ENCODE measurements at regions not wholly inside any gene's neighbourhood (a gene's known extent, or its start where the extent isn't known, plus 50 kb on each side); places are given as distances from the start of the nearest gene placed in this dataset.

GRCh38 chr6:14626556-14626955 is 509.0 kb downstream of the CD83 start:
- Histone ChIP-seq H3K27me3 (ENCODE audit: insufficient read depth, low read length) (no peaks in the 10 kb centered on the region), H3K9me2 (ENCODE audit: insufficient read depth) (no peaks in the 10 kb centered on the region), H3K79me2 (ENCODE audit: insufficient read depth, low read length) (no peaks in the 10 kb centered on the region), H3K9me3 (ENCODE audit: control insufficient read depth in 1 of 2, insufficient read depth in 1 of 2, low read depth in 1 of 2, low read length in 2 of 2) (no peaks in the 10 kb centered on the region), H2AFZ (ENCODE audit: low read depth, low read length, poor library complexity, severe bottlenecking) (no peak overlapping the region), H3K4me2 (ENCODE audit: low read length) (no peak overlapping the region), H3K9ac (ENCODE audit: low read length) (no peak overlapping the region), H4K20me1 (ENCODE audit: insufficient read depth) (no peaks in the 10 kb centered on the region), H3K36me3 (ENCODE audit: control insufficient read depth in 1 of 2, insufficient read depth in 2 of 2, low read length in 2 of 2) (no peaks in the 10 kb centered on the region), H3K4me1 (ENCODE audit: control insufficient read depth in 1 of 2, insufficient read depth in 2 of 2, low read length in 2 of 2) (peaks cover 5 to 13% of the 10 kb centered on the region in 2 experiments; a peak in 3 of 4 replicates), H3K4me3 (replicated peaks in 1 of 2; ENCODE audit: low read depth in 1 of 2, low read length in 2 of 2) (no peak overlapping the region), H3K27ac (ENCODE audit: low read depth, low read length) (no peak overlapping the region)
- no TSS peak for BruUV-seq (replicated peaks)
- POLR2A ChIA-PET, result no interaction called here
- RAD21 ChIA-PET (ENCODE audit: low non-redundant PET in 1 of 2, low total read pairs in 2 of 2, uncharacterized antibody in 2 of 2, unreplicated experiment in 2 of 2), result no interaction called here
- CTCF ChIA-PET, result no interaction called here
- DNase-seq (ENCODE audit: low read depth, low spot score) (no peak), ATAC-seq (no peak)
- TF ChIP-seq ZFX (IDR thresholded peaks at IDR 0.05) (no peak), RAD21 (IDR thresholded peaks at IDR 0.05; ENCODE audit: low read depth) (no peak), ZNF274 (IDR thresholded peaks at IDR 0.05; ENCODE audit: low read depth, low read length) (no peak), YY1 (IDR thresholded peaks at IDR 0.05; ENCODE audit: extremely low read depth, insufficient replicate concordance, low read depth, low read length) (no peak), CEBPB (IDR thresholded peaks at IDR 0.05; ENCODE audit: low read depth) (no peak), SIN3A (IDR thresholded peaks at IDR 0.05; ENCODE audit: low read depth) (no peak), ELF1 (IDR thresholded peaks at IDR 0.05; ENCODE audit: borderline replicate concordance, low read depth) (no peak), EGR1 (IDR thresholded peaks at IDR 0.05; ENCODE audit: low read depth) (no peak), TCF7L2 (IDR thresholded peaks at IDR 0.05; ENCODE audit: borderline replicate concordance, extremely low read depth, insufficient read depth, insufficient read length) (no peak), SP1 (IDR thresholded peaks at IDR 0.05; ENCODE audit: low read depth) (no peak)
- TF ChIP-seq, protein P1, sequence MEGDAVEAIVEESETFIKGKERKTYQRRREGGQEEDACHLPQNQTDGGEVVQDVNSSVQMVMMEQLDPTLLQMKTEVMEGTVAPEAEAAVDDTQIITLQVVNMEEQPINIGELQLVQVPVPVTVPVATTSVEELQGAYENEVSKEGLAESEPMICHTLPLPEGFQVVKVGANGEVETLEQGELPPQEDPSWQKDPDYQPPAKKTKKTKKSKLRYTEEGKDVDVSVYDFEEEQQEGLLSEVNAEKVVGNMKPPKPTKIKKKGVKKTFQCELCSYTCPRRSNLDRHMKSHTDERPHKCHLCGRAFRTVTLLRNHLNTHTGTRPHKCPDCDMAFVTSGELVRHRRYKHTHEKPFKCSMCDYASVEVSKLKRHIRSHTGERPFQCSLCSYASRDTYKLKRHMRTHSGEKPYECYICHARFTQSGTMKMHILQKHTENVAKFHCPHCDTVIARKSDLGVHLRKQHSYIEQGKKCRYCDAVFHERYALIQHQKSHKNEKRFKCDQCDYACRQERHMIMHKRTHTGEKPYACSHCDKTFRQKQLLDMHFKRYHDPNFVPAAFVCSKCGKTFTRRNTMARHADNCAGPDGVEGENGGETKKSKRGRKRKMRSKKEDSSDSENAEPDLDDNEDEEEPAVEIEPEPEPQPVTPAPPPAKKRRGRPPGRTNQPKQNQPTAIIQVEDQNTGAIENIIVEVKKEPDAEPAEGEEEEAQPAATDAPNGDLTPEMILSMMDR (IDR thresholded peaks at IDR 0.05 in 2 of 3, conservative IDR thresholded peaks at IDR 0.05 in 1 of 3; ENCODE audit: borderline replicate concordance in 1 of 3, insufficient read depth in 1 of 3, low read depth in 2 of 3, low read length in 2 of 3), result no peak
- intact Hi-C loops (cut with micrococcal nuclease), result no loop called here

All from HCT116 (cell line).